Stimulated activated CD4-positive, alpha-beta T cell treated with anti-CD3 and anti-CD28 coated beads, TNF-alpha, amount 100 ng/mL, for 1 hour (primary cell): ENCODE measurements at regions not wholly inside any gene's neighbourhood (a gene's known extent, or its start where the extent isn't known, plus 50 kb on each side); places are given as distances from the start of the nearest gene placed in this dataset.

Experiments used
- DNase-seq, 3 donors: peaks; one replicate each; pipeline ENCODE4 v3.0.0-alpha.2; 2020; ENCODE audit warnings: low read depth in 3 of 3, low spot score in 1 of 3

DNA sequence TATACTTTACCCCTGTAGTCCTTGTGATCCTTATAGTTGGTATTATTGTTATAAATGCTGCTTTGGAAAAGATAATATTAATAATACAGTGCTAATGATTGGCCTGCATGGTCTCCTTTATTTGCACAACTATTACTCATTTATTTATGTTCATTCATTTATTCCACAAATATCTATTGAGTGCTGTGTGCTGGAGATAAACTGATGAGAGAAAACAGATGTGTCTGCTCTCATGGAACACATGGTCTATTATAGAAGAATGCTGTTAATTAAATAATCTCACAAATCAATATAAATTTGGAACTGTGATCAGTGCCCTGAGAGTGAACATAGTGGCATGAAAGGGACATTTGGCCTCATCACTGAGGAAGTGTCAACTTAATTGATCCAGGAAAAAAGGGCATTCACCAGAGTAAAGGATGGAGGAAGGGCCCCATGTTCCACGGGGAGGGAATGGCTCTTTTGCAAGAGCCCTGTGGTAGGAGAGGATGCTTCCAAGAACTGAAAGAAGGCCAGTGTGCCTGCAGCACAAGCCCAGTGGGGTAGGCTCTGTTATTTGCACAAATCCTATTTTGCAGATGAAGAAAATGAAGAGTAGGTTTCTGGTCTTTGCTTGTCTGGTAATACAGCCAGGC lies 91.5 kb upstream of the STK39 start:
- DNase-seq = no peak

DNA sequence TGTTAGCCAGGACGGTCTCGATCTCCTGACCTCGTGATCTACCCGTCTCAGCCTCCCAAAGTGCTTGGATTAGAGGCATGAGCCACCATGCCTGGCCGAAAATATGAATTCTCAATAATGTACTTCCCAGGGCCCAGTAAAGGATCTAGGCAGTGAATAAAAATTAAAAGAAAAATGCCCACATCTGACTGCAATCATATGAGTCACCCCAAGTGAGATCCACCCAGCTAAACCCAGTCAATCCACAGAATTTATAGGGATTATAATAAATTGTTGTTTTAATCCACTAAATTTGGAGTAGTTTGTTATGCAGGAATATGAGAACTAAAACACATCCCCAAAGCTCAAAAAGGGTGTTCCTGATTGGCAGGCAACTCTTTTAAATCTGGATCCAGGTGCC lies 93.5 kb upstream of the STK39 start:
- DNase-seq = no peak

DNA sequence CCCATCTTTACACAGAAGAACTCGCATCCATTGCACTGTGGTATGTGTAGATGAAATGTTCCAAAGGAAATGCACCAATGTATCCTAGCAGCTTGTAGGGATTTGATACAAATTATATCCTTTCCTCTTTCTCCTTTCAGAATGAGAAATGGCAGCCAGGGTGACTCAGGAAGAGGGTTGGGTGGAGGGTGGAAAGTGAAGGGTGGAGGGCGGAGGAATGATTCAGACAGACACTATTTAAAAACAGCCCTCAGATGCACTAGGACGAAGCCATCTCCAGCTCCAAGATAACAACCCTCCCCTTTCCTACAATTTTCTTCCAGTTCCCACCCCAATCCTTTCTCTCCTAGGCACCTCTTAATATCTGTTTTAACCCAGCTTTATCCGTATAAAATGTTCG lies 96.2 kb upstream of the STK39 start:
- no peak for DNase-seq

DNA sequence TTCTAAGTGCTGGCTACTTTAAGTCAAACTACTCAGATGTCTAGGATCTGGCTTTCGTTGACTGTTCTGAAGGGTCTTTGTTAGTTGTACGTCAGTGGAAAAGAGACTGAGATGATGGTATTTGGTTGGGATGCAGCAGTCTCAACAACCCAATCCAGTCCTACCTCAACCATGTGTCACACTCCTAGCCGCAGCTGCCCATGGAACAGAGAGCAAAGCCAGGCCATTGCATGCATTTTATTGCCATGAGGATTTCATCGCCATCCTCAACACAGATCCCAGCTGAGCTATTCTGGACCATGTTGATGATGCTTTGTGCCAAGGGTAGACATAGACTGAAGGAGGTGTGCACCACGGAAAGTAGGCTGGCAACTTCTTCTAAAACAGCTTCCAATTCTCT lies 97.3 kb upstream of the STK39 start:
- DNase-seq = no peak

DNA sequence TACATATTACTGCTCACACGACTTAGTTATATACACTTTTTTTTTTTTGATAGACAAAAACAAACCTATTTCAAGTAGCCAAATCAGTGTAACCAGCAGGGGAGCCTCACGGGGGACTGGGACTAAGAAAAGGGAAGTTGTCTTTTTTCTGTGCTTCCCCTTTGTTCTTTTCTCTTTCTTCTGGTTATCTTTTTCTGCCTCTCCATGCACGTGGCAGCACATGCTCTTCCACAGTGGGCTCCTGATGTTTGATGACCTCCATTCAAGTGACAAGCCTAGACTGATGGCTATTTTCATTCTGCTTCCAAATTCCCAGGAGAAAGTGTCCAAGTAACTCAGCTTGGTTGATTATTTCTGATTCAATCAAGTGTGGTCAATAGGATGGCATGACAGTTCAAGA lies 98.2 kb upstream of the STK39 start:
- no peak for DNase-seq

DNA sequence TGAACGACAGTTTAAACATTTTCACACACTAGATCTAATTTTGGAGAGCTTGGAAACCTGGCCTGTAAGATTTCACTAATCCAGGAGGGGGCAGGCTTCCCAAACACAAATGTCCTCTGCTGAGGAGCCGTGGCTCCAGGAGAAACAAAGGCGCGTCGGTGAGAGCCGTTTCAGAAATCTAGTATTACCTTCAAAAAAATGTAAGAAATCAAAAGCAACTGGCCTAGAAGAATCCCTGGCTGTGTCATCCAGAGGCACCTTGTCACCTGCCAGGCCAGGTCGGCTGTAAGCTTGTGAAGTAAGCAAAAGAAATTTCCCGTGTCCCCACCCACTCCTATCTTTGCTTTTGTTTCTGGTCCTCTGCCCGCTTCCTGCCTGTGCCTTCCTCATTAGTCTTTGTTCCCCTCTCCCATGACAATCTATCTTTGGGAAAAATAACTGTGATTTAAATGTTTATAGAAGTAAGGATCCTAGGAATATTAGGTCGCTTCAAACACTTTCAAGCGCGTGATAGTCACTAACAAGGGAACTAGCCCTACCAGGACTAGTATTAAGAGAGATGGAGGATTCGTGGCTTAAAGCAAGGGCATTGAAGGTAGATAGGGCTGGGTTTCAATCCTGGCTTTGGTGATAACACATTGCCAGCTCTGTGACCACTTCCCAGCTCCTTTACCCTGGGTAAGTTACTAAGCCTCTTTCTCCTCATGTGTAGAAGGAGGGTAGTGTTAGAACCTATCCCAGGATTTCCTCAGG lies 99.5 kb upstream of the STK39 start:
- DNase-seq = peak in 2 of 3 donors; percentile 29 to 32

DNA sequence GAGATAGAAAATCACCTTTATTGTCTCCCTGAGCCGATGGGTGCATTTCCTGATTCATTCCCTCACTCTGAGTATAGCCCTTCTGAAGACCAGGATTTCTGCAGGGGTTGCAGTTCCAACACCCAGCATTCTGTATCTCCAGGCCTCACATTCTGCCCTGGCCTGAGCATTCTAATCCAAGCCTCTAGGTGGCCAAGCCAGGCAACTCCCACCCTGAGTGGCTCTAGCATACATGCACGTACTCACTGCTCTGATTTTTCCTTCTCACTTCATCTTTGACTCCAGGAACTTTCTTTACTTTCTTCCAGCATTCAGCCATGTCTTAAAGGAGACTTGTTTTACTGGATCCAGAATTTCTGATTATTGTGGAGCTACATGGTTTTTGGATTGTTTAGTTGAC lies 100.7 kb upstream of the STK39 start:
- DNase-seq = no peak

DNA sequence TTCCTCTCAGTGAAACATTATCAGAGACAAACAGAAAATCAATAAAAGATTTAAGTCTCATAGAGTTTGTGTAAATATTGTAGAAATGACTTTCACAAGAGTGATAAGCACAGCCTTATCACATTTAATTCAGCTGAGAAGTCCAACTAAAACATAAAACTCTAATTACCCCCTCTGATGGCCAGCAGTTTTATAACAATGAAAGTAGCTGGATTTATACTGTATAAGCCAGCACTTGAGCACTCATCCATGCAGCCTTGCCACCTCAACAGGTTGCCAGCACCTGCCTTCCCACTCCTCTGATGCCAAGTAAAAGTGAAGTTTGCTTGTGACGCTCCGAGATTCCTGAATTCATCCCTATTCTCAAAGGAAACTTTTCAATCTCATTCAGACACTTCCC lies 103.0 kb upstream of the STK39 start:
- no peak for DNase-seq

DNA sequence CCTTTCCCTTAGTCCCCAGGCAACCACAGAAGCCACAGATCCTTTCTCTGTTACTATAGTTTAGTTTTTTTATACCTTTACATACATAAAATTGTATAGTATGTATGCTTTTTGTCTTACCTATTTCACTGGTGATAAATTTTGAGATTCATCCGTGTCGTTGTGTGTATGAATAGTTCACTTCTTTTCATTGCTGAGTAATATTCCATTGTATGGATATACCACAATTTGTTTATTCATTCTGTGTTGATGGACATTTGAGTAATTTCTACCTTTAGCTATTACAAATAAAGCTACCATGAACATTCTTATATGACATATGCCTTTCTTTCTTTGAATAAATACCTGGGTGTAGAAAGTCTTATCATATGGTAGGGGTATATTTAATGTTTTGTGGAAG lies 102.8 kb upstream of the CERS6 start:
- DNase-seq = no peak

DNA sequence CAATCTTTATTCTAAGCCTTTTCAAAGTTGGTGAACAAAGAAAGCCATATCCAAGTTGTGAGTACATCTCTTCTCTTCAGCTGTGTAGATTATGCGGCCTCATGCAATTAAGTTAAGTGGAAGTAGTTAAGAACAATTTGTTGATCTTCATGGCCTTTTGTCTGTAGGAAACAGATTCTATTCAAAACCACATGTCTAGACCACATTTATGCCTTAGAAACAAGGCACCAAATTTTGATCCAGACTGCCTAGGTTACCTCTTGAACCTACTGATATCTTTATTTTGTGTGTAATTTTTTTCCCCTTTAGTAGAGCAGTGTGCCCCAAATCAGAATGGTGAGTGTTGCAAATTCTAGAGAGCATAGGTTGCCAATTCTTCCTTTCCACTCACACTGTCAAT lies 101.6 kb upstream of the CERS6 start:
- no peak for DNase-seq

DNA sequence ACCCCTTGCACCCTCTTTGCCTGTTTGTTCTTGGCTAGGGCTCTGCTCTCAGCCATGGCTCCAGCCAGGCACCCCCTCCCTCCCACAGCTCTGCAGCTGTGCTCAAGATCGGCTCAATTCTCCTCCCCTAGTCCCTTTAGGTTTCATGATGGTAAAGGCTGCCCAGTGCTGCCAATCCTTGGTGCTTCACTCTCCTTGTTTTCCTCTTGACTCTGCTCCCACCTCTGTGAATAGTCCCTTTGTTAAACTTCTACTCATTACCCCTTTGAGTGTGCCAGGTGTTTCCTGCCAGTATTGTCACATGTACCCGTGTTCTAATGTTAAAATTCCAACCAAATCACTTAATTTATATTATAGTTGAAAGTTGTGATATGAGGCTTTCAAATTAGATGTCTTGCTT lies 101.0 kb upstream of the CERS6 start:
- DNase-seq = no peak

DNA sequence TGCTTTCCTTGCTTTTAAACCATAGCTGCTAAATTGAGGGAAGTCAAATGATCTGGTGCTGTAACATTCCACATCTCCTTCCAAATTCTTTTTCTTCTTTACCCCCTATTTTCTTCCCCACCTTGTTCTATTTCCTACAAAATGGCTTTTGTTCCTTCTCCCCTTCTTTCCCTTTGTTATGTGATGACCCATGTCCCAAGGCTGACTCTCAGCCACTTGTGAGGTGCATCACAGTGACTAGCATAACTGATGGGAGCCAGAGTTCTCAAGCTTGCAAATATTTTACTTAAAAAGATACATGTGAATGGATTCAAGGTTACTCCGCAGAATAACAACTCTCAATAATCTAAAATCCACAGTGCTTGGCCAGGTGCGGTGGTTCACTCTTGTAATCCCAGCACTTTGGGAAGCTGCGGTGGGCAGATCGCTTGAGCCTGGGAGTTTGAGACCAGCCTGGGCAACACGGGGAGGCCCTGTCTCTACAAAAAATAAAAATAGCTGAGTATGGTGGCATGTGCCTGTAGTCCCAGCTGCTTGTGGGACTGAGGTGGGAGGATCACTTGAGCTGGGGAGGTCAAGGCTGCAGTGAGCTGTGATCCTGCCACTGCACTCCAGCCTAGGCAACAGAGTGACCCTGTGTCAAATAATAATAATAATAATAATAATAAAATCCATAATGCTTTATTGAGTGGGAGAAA lies 100.1 kb upstream of the CERS6 start:
- no peak for DNase-seq

DNA sequence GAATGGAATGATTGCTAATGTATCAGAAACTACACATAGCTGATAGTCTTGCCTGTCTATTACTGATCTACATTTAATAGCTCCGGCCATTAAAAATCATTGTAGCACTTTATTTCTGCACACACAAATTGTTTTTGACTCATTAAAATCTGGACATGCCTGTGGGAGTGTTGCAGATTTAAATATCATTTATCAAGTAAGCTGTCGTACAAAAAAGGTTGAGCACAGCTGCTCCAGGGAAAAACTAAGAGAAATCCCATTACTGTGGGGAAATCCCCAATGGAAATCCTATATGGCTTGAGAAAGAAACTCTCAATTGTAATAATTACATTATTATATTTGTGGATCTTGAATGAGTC lies 99.6 kb upstream of the CERS6 start:
- DNase-seq = no peak

DNA sequence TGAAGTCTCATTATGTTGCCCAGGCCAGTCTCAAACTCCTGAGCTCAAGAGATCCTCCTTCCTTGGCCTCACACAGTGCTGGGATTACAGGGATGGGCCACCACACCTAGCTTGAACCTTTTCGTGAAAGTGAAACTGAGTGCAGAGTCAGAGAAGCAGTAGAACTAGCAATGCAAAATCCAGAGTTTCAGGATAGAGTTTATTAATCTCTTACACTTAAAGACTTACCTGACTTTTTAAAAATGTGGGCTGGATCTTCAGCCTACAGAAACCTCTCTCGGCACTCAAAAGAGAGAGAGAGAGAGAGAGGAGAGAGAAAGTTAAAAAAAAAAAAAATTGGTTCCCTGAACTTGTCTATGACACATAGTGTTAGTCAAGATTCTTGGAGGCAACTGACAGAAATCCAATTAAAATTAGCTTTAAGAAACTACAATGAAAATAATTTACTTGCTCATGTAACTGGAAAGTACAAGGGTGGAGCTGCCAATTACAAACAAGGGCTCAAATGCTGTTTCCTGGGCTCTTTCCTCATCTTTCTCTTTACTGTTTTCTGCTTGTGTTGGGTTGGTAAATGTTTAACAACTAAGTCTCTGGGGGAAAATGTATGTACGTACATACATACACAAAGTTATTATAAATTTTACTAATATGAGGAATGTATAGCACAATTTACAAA lies 98.1 kb upstream of the CERS6 start:
- no peak for DNase-seq

DNA sequence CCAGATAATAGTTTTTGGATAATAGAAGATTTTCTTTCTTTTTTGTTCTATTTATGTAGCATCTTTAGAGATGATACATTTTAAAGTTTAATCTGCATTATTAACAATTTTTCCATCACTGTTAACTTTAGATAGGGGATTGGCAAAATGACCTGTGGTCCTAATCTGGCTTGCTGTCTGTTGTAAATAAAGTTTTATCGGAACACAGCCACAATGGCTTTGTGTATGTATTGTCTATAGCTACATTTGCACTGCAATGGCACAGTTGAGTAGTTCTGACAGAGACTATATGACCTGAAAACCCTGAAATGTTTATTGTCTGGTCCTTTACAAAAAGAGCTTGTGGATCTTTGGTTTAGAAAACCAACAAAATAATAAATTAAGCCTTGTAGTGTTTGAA lies 97.0 kb upstream of the CERS6 start:
- no peak for DNase-seq

DNA sequence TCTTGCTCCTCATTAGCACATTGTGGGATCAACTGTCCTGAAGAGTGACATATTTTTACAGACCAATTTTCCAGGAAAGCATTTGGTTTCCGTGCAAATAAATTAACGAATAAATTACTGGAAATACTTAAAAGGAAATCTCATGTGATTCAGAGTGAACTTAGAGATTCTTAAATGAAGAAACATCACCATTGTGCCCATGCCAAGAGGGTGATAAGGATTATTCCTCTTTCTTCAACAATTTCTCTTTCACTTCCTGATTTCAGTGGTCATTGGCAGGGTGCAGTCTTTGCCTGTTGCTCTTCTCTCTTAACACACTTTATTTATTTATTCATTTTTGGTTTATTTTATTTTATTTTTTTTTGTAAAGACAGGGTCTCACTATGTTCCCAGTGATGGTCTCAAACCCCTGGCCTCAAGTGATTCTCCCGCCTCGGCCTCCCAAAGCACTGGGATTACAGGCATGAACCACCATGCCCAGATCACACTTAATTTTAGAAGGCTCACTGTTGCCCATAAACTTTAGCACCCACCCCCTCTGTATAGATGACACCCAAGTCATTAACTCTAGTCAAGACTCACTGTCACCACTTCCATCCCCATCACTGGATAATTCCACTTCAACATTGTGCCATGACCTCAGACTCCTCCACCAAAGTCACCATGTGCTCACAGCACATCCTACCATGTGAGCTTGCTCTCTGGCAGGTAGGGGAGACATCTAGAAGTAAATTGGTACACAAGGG lies 92.6 kb upstream of the CERS6 start:
- DNase-seq = no peak

DNA sequence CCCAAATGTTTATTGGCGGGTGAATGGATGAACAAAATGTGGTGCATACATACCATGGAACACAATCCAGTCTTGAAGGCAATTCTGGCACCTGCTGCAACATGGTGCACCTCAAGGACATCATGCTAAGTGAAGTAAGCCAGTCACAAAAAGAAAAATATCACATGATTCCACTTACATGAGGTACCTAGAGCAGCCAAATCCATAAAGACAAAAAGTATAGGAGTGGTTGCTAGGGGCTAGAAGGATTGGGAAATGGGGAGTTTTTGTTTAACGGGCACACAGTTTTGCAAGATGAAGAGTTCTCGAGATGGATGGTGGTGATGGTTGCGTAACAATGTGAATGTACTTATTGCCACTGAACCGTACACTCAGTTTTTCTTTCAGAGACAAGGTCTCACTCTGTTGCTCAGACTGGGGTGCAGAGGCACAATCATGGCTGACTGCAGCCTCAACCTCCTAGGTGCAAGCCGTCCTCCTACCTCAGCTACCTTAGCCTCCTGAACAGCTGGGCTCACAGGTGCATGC lies 90.9 kb upstream of the CERS6 start:
- DNase-seq = no peak

DNA sequence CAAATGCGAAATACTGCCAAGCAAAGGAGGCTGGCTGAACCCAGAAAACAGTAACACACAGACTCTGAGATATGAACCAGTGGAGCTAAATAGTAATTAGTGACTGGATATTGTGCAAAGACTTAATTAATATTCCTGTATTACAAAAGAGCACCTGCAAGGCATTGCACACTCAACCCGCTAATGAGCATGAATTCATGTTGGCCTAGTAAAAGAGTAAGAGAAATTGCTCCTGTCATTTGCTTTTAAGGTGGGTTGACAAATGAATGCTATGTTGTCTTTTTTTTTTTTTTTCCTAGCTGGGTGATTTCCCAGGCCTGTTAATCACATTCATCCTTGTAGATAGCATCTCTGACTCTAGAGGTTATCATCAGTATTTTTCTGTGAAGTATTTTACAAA lies 87.0 kb upstream of the CERS6 start:
- no peak for DNase-seq

DNA sequence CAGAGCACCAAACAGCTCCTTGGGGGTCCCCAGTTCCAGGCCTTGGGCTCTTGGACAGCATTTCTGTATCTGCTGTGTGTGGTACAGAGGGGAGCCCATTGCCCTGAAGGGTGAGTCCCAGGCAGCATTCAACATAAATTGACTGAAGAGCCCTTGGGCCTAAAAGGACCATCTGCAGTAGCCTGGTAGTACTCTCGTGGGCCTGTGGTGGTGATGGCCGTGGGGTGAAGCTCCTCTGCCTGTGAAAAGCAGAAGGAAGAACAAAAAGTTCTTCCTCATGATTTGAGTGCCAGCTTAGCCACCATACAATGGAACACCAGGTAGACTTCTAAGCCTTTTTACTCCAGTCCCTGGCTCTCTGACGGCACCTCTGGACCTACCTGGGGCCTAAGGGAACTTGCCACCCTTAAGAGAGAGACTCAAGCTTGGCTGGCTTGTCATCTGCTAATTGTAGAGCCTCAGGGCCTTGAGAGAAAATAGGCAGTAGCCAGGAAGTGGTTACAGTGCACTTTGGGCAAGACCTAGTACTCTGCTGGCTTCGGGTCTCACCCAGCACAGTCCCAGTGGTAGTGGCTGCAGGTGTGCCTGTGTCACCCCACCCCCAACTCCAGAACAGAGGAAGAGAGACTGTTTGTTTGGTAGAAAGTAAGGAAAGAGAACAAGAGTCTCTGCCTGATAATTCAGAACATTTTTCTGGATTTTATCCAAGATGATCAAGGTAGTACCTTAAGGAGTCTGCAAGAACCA lies 84.6 kb upstream of the CERS6 start:
- DNase-seq = no peak

DNA sequence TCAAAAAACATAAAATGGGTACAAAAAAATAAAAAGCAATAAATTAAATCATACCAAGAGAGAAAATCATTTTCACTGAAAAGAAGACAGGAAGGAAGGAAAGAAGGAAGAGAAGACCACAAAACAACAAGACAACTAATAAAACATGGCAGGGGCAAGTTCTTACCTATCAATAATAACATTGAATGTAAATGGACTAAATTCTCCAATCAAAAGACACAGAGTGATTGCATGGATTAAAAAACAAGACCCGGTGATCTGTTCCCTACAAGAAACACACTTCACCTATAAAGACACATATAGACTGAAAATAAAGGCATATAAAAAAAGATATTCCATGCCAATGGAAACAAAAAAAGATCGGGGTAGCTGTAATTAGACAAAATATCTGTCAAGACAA lies 82.6 kb upstream of the CERS6 start:
- no peak for DNase-seq
